Ascending aorta (tissue), 2 donors: ENCODE measurements at regions not wholly inside any gene's neighbourhood (a gene's known extent, or its start where the extent isn't known, plus 50 kb on each side); places are given as distances from the start of the nearest gene placed in this dataset.

Source experiments
- DNase-seq, 2 donors: peaks; one replicate each; pipeline ENCODE4 v3.0.0-alpha.2; 2019; ENCODE audit warnings: low spot score in 2 of 2
- H3K27ac ChIP-seq, 2 donors: fragments of 200-600 bp; sonication (generic); one replicate each; pipeline ENCODE4 v1.5.1; 2016 to 2017; ENCODE audit warnings: mild to moderate bottlenecking in 1 of 2
- H3K27me3 ChIP-seq: fragments of 200-600 bp; sonication (generic); one replicate; pipeline ENCODE4 v1.5.1; 2017
- H3K36me3 ChIP-seq, 2 donors: fragments of 200-600 bp; sonication (generic); one replicate each; pipeline ENCODE4 v1.5.1; 2016
- H3K4me1 ChIP-seq, 2 donors: fragments of 200-600 bp; sonication (generic); one replicate each; pipeline ENCODE4 v1.5.1; 2016 to 2017; ENCODE audit warnings: mild to moderate bottlenecking in 1 of 2
- H3K4me3 ChIP-seq, 2 donors: fragments of 200-600 bp; sonication (generic); one replicate each; pipeline ENCODE4 v1.5.1; 2016 to 2017; ENCODE audit warnings: mild to moderate bottlenecking in 1 of 2
- H3K9me3 ChIP-seq, 2 donors: fragments of 200-600 bp; sonication (generic); one replicate each; pipeline ENCODE4 v1.5.1; 2016
- intact Hi-C: fragments of 100-400 bp; cut with DNase I; formaldehyde crosslinking; loops from one replicate; pipeline ENCODE4 v1.15.1; 2023
- TF ChIP-seq, protein P1 (sequence below), 3 experiments: fragments of 200-600 bp in 2 of 3; fragments of 450-650 bp in 1 of 3; sonication (generic) in 2 of 3; IDR thresholded peaks; one replicate each; pipeline ENCODE4 v1.5.1; 2016 to 2019; ENCODE audit warnings: antibody characterized with exemption in 3 of 3, mild to moderate bottlenecking in 1 of 3, moderate library complexity in 1 of 3

GRCh38 chr2:175317751-175318150 lies 136.2 kb upstream of the ATP5MC3 start:
- TF ChIP-seq, protein P1, sequence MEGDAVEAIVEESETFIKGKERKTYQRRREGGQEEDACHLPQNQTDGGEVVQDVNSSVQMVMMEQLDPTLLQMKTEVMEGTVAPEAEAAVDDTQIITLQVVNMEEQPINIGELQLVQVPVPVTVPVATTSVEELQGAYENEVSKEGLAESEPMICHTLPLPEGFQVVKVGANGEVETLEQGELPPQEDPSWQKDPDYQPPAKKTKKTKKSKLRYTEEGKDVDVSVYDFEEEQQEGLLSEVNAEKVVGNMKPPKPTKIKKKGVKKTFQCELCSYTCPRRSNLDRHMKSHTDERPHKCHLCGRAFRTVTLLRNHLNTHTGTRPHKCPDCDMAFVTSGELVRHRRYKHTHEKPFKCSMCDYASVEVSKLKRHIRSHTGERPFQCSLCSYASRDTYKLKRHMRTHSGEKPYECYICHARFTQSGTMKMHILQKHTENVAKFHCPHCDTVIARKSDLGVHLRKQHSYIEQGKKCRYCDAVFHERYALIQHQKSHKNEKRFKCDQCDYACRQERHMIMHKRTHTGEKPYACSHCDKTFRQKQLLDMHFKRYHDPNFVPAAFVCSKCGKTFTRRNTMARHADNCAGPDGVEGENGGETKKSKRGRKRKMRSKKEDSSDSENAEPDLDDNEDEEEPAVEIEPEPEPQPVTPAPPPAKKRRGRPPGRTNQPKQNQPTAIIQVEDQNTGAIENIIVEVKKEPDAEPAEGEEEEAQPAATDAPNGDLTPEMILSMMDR (IDR thresholded peaks at IDR 0.05), result no peak
- Histone ChIP-seq H3K4me1 (no peaks in the 10 kb centered on the region), H3K27ac (no peak overlapping the region), H3K27me3 (no peaks in the 10 kb centered on the region), H3K9me3 (no peaks in the 10 kb centered on the region), H3K36me3 (no peaks in the 10 kb centered on the region), H3K4me3 (no peak overlapping the region)
- intact Hi-C loops, result no loop called here
- no peak for DNase-seq

GRCh38 chr2:175312137-175312536 lies 130.6 kb upstream of the ATP5MC3 start:
- Histone ChIP-seq H3K27me3 (no peaks in the 10 kb centered on the region), H3K4me1 (no peaks in the 10 kb centered on the region), H3K36me3 (no peaks in the 10 kb centered on the region), H3K4me3 (no peak overlapping the region), H3K9me3 (no peaks in the 10 kb centered on the region), H3K27ac (no peak overlapping the region)
- TF ChIP-seq, protein P1 (IDR thresholded peaks at IDR 0.05), result no peak
- intact Hi-C loops, result no loop called here
- no peak for DNase-seq

DNA sequence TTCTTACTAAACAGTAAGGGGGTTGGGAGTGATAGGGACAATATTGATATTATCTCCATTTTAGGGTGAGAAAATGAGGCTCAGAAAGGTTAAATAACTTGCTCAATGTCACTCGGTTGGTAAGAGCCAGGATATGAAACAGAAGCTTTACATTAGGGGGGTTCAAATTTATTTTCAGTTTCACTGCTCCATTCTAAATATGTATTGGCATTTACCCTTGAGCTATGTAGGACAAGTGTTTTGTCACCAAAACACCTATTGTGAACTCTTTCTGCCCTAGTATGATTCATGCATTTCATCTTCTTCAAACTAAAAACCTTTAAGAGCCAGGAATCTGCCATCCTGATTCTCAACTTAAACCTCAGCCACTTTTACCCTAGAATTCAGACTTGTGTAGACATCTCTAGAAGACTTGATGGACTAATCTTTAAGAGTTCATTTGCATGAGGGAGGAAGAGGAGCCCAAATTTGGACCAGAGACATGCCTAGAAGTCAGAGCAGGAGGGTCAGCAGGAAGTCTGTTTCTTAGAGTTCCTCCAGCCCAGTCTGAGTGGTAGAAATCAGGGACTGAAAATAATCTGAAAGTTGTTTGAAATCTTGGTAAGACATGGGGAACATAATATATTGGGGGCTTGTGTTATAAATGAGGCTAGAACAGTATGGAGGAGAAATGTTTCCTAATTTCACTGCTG lies 129.4 kb upstream of the ATP5MC3 start:
- intact Hi-C loops, result no loop called here
- Histone ChIP-seq H3K27me3 (no peaks in the 10 kb centered on the region), H3K4me3 (no peak overlapping the region), H3K27ac (no peak overlapping the region), H3K4me1 (no peaks in the 10 kb centered on the region), H3K9me3 (no peaks in the 10 kb centered on the region), H3K36me3 (no peaks in the 10 kb centered on the region)
- DNase-seq, result no peak
- TF ChIP-seq, protein P1 (IDR thresholded peaks at IDR 0.05), result no peak

DNA sequence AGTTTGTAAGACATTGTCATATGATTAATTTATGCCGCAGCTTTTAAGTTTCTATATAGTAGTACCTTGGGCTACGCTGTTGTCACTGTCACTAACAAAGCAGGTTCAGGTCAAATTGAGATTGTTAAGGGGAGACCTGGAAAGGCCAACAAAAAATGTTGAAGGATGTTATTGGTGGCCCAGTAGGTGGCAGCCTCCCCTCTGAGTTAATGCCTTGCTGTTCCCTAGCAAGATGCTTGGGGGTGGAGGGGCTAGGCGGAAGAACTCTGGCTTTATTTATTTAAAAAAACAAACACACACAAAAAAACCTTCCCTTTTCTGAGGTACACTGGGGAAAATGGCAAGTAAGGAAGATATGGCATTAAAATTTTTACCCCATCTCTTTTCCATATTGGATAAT lies 128.3 kb upstream of the ATP5MC3 start:
- no peaks in the 10 kb centered on the region for H3K36me3 ChIP-seq
- no peaks in the 10 kb centered on the region for H3K27me3 ChIP-seq
- TF ChIP-seq, protein P1 (IDR thresholded peaks at IDR 0.05), result no peak
- DNase-seq, result no peak
- H3K9me3 ChIP-seq, result no peaks in the 10 kb centered on the region
- H3K27ac ChIP-seq, result no peak overlapping the region
- no peak overlapping the region for H3K4me3 ChIP-seq
- H3K4me1 ChIP-seq, result no peaks in the 10 kb centered on the region
- intact Hi-C loops, result no loop called here

DNA sequence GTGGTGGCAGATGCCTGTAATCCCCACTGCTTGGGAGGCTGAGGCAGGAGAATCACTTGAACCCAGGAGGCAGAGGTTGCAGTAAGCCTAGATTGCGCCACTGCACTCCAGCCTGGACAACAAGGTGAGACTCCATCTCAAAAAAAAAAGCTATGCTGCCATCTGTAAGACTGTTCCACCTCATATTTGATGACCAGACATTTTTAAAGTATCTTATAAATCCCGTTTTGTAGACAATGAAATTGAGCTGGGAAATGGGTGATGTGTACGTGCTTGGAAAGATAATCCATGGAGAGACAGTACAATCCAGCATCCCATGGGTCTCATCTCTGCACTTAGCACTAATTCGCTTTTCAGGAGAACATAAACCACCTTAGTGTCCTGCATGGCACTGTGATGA lies 126.5 kb upstream of the ATP5MC3 start:
- Histone ChIP-seq H3K9me3 (no peaks in the 10 kb centered on the region), H3K27ac (no peak overlapping the region), H3K36me3 (no peaks in the 10 kb centered on the region), H3K27me3 (no peaks in the 10 kb centered on the region), H3K4me1 (no peaks in the 10 kb centered on the region), H3K4me3 (no peak overlapping the region)
- DNase-seq, result no peak
- TF ChIP-seq, protein P1 (IDR thresholded peaks at IDR 0.05), result no peak
- intact Hi-C loops, result no loop called here

DNA sequence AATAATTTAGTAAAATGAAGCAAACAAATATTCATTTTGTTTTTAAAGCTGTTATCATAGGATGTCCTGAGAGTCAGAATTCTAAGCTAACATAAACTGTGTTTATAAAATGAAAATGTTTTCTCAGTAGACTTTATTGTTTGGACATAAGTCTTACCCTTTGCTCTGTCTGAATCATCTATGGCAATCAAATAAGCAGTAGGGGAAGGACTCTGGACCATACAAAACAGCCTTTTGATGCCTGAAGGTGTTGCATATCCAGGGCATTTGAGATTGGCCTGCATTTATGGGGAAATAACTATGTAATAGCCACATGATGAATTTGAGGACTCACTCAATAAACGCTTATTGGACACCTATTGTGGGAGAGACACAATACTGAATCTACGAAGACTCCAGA lies 123.0 kb upstream of the ATP5MC3 start:
- no peaks in the 10 kb centered on the region for H3K27me3 ChIP-seq
- intact Hi-C loops, result no loop called here

More for the DNA sequence above, 123.0 kb upstream of the ATP5MC3 start:
- DNase-seq, result no peak
- Histone ChIP-seq H3K4me3 (no peak overlapping the region), H3K9me3 (no peaks in the 10 kb centered on the region), H3K27ac (no peak overlapping the region), H3K4me1 (no peaks in the 10 kb centered on the region), H3K36me3 (no peaks in the 10 kb centered on the region)
- TF ChIP-seq, protein P1 (IDR thresholded peaks at IDR 0.05), result no peak
